CMK (cell line): ENCODE measurements at regions not wholly inside any gene's neighbourhood (a gene's known extent, or its start where the extent isn't known, plus 50 kb on each side); places are given as distances from the start of the nearest gene placed in this dataset.

ENCODE experiments used
- DNase-seq: peaks from one replicate; pipeline ENCODE4 v3.0.0-alpha.2; 2010; ENCODE audit warnings: low read depth

- DNase-seq: no peak
These were observed 102.1 kb downstream of the ACER2 start for GRCh38 chr9:19510907-19511306.
